Tibial nerve (tissue), 4 donors: ENCODE measurements at regions not wholly inside any gene's neighbourhood (a gene's known extent, or its start where the extent isn't known, plus 50 kb on each side); places are given as distances from the start of the nearest gene placed in this dataset.

Source experiments
- EP300 ChIP-seq, 2 donors: sonication (generic); formaldehyde crosslinking; IDR thresholded peaks; one replicate each; pipeline ENCODE4 v1.6.1; 2017; ENCODE audit warnings: antibody characterized with exemption in 2 of 2, mild to moderate bottlenecking in 1 of 2
- POLR2A ChIP-seq, 2 donors: fragments of 450-650 bp; IDR thresholded peaks; one replicate each; pipeline ENCODE4 v1.6.1; 2017; ENCODE audit warnings: antibody characterized with exemption in 2 of 2, mild to moderate bottlenecking in 2 of 2, moderate library complexity in 2 of 2
- TF ChIP-seq, protein P1 (sequence below), 5 experiments: fragments of 200-600 bp in 3 of 5; fragments of 450-650 bp in 2 of 5; sonication (generic) in 3 of 5; IDR thresholded peaks; one replicate each; pipeline ENCODE4 v1.5.1; 2016 to 2019; ENCODE audit warnings: antibody characterized with exemption in 5 of 5, mild to moderate bottlenecking in 3 of 5, moderate library complexity in 2 of 5

DNA sequence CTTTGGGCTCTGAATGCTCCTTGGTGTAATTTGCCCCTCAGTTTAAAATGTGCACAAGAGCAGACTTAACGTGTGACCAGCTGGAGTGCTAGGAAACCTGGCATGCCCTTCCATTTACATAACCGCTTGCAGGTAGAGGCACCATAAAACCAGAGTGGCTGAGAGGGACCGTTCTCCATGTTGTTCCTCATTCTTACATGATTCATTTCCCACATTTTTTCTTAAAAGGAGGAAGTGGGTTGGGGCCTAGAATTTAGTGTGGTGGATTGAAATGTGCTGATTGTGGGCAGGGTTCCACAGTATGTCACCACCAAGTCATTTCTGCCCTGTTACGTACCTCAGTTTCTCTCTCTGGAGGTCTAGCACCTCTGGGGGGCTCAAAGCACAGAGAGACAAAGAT lies 375.8 kb upstream of the VSTM2A start:
- TF ChIP-seq, protein P1, sequence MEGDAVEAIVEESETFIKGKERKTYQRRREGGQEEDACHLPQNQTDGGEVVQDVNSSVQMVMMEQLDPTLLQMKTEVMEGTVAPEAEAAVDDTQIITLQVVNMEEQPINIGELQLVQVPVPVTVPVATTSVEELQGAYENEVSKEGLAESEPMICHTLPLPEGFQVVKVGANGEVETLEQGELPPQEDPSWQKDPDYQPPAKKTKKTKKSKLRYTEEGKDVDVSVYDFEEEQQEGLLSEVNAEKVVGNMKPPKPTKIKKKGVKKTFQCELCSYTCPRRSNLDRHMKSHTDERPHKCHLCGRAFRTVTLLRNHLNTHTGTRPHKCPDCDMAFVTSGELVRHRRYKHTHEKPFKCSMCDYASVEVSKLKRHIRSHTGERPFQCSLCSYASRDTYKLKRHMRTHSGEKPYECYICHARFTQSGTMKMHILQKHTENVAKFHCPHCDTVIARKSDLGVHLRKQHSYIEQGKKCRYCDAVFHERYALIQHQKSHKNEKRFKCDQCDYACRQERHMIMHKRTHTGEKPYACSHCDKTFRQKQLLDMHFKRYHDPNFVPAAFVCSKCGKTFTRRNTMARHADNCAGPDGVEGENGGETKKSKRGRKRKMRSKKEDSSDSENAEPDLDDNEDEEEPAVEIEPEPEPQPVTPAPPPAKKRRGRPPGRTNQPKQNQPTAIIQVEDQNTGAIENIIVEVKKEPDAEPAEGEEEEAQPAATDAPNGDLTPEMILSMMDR (IDR thresholded peaks at IDR 0.05) = no peak
- TF ChIP-seq POLR2A (IDR thresholded peaks at IDR 0.05) (no peak), EP300 (IDR thresholded peaks at IDR 0.05) (no peak)
